ENCODE measurements at regions not wholly inside any gene's neighbourhood (a gene's known extent, or its start where the extent isn't known, plus 50 kb on each side); places are given as distances from the start of the nearest gene placed in this dataset.

DNA sequence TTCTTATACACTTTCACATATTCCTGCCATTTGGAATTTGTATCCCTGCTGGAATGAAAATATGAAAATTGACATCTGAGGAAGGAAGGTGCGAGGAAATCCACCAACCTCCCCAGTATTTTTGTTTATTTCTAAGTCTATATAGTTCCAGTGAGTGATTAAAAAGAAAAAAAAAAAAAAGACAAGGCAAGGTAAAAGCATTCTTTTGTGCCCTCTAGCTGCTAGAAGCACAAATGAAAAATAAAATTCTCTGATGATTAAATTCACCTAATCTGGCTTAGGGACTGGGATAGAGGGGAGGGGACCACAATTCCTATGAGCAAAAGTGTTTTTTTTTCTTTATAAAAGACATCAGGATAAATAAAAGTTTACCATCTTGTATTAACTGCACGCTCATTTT is 370.9 kb downstream of the NR2F2 start:
- Histone ChIP-seq H3K9me1 (replicated peaks; ENCODE audit: control insufficient read depth, extremely low read depth, insufficient read depth, low read length) (no peaks in the 10 kb centered on the region), H3K9ac (replicated peaks; ENCODE audit: extremely low read depth, insufficient read depth, low read length) (no peak overlapping the region), H4K20me1 (replicated peaks; ENCODE audit: control insufficient read depth, extremely low read depth, insufficient read depth, low read length) (no peaks in the 10 kb centered on the region), H2AFZ (ENCODE audit: low read depth, low read length) (no peak overlapping the region), H3K4me3 (replicated peaks in 1 of 3; ENCODE audit: insufficient read depth in 1 of 3, low read depth in 1 of 3, low read length in 3 of 3) (no peak overlapping the region), H3K4me2 (ENCODE audit: insufficient read depth, low read length) (no peak overlapping the region), H3K9me3 (replicated peaks; ENCODE audit: control insufficient read depth, insufficient read depth, low read length) (no peaks in the 10 kb centered on the region), H3K27ac (ENCODE audit: insufficient read depth, low read depth, low read length) (no peak overlapping the region), H3K79me2 (ENCODE audit: control insufficient read depth, insufficient read depth, low read length) (no peaks in the 10 kb centered on the region), H3K4me1 (ENCODE audit: control insufficient read depth, extremely low read depth, insufficient read depth, low read length) (no peaks in the 10 kb centered on the region), H3K36me3 (ENCODE audit: control insufficient read depth in 2 of 2, extremely low read depth in 1 of 2, insufficient read depth in 2 of 2, low read length in 2 of 2) (no peaks in the 10 kb centered on the region), H3K27me3 (ENCODE audit: control insufficient read depth in 2 of 2, insufficient read depth in 2 of 2, low read length in 2 of 2) (no peaks in the 10 kb centered on the region)
- dilution Hi-C loops (cut with MboI; ENCODE audit: extremely low pct_ligation_motif_present, low sequenced_read_pairs) (no loop called here), intact Hi-C loops (cut with micrococcal nuclease) (loop anchor here (5.0 kb wide), 1 partner anchor 344 kb away; no protein-coding TSS in a partner anchor)
- DNase-seq (ENCODE audit: low read depth, low spot score) = no peak
- no TSS peak for BruUV-seq (replicated peaks)
- TF ChIP-seq EZH2 (IDR thresholded peaks at IDR 0.05; ENCODE audit: borderline replicate concordance, low read depth, low read length, severe bottlenecking) (no peak), POLR2A (IDR thresholded peaks at IDR 0.05; ENCODE audit: low read depth, low read length) (no peak)
- TF ChIP-seq, protein P1, sequence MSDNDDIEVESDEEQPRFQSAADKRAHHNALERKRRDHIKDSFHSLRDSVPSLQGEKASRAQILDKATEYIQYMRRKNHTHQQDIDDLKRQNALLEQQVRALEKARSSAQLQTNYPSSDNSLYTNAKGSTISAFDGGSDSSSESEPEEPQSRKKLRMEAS (IDR thresholded peaks at IDR 0.05; ENCODE audit: insufficient read depth, insufficient read length) = no peak
- POLR2A ChIA-PET = no interaction called here
- FAIRE-seq = no peak
- CTCF ChIA-PET = interaction anchor here (0.9 to 2.0 kb wide), 4 partner anchors 9 to 539 kb away, joined by 3 to 7 read pairs (median 6); no protein-coding TSS in a partner anchor

- intact Hi-C loops (cut with micrococcal nuclease) = loop anchor here (5.0 kb wide), 1 partner anchor 345 kb away; no protein-coding TSS in a partner anchor
Observed at GRCh38 chr15:96701877-96702276, 371.4 kb downstream of the NR2F2 start.

More at GRCh38 chr15:96701877-96702276, 371.4 kb downstream of the NR2F2 start:
- no peak for DNase-seq (ENCODE audit: low read depth, low spot score)
- Histone ChIP-seq H3K4me1 (ENCODE audit: control insufficient read depth, extremely low read depth, insufficient read depth, low read length) (no peaks in the 10 kb centered on the region), H3K9me1 (replicated peaks; ENCODE audit: control insufficient read depth, extremely low read depth, insufficient read depth, low read length) (no peaks in the 10 kb centered on the region), H3K4me3 (replicated peaks in 1 of 3; ENCODE audit: insufficient read depth in 1 of 3, low read depth in 1 of 3, low read length in 3 of 3) (no peak overlapping the region), H3K4me2 (ENCODE audit: insufficient read depth, low read length) (no peak overlapping the region), H3K79me2 (ENCODE audit: control insufficient read depth, insufficient read depth, low read length) (no peaks in the 10 kb centered on the region), H3K27me3 (ENCODE audit: control insufficient read depth in 2 of 2, insufficient read depth in 2 of 2, low read length in 2 of 2) (no peaks in the 10 kb centered on the region), H3K27ac (ENCODE audit: insufficient read depth, low read depth, low read length) (no peak overlapping the region), H3K36me3 (ENCODE audit: control insufficient read depth in 2 of 2, extremely low read depth in 1 of 2, insufficient read depth in 2 of 2, low read length in 2 of 2) (no peaks in the 10 kb centered on the region), H2AFZ (ENCODE audit: low read depth, low read length) (no peak overlapping the region), H3K9me3 (replicated peaks; ENCODE audit: control insufficient read depth, insufficient read depth, low read length) (no peaks in the 10 kb centered on the region), H4K20me1 (replicated peaks; ENCODE audit: control insufficient read depth, extremely low read depth, insufficient read depth, low read length) (no peaks in the 10 kb centered on the region), H3K9ac (replicated peaks; ENCODE audit: extremely low read depth, insufficient read depth, low read length) (no peak overlapping the region)
- TF ChIP-seq POLR2A (IDR thresholded peaks at IDR 0.05; ENCODE audit: low read depth, low read length) = no peak
- TF ChIP-seq, protein P1 (IDR thresholded peaks at IDR 0.05; ENCODE audit: insufficient read depth, insufficient read length) = no peak
- TF ChIP-seq FOS (IDR thresholded peaks at IDR 0.05; ENCODE audit: borderline replicate concordance, insufficient read depth, low read length) = no peak
- no peak for TF ChIP-seq GATA2 (IDR thresholded peaks at IDR 0.05; ENCODE audit: insufficient read depth, insufficient read length, low read depth, low read length)
- no peak for TF ChIP-seq JUN (IDR thresholded peaks at IDR 0.05; ENCODE audit: borderline replicate concordance, insufficient read depth, insufficient read length, low read depth)
- TF ChIP-seq POLR2AphosphoS5 (IDR thresholded peaks at IDR 0.05; ENCODE audit: insufficient read depth, low read depth, low read length) = no peak
- no peak for TF ChIP-seq CTCF (IDR thresholded peaks at IDR 0.05; ENCODE audit: extremely low read depth in 1 of 2, insufficient read depth in 1 of 2, low read depth in 1 of 2, low read length in 2 of 2)
- TF ChIP-seq MYC (IDR thresholded peaks at IDR 0.05; ENCODE audit: low read depth, low read length) = no peak
- no peak for TF ChIP-seq EZH2 (IDR thresholded peaks at IDR 0.05; ENCODE audit: borderline replicate concordance, low read depth, low read length, severe bottlenecking)
- BruUV-seq (replicated peaks) = no TSS peak
- ChIA-PET POLR2A (no interaction called here), CTCF (interaction anchor here (0.9 to 2.0 kb wide), 5 partner anchors 9 to 538 kb away, joined by 3 to 7 read pairs (median 5); no protein-coding TSS in a partner anchor)
- no peak for FAIRE-seq
- dilution Hi-C loops (cut with MboI; ENCODE audit: extremely low pct_ligation_motif_present, low sequenced_read_pairs) = no loop called here

Measured in endothelial cell of umbilical vein (primary cell).